B cell (primary cell): ENCODE measurements at regions not wholly inside any gene's neighbourhood (a gene's known extent, or its start where the extent isn't known, plus 50 kb on each side); places are given as distances from the start of the nearest gene placed in this dataset.

Experiments
- ATAC-seq: fragments of 200-7000 bp; cut with Tn5 transposase; one replicate; pipeline ENCODE4 v1.10.0; 2021; ENCODE audit warnings: low read depth, mild to moderate bottlenecking, moderate number of reproducible peaks, moderate library complexity
- CTCF ChIA-PET: fragments of 350-600 bp; sonication (Branson Sonifier 250); formaldehyde crosslinking; loops from one replicate; lab custom pipeline; 2021; ENCODE audit warnings: antibody characterized with exemption, inconsistent platforms; lab: Charles Lee
- POLR2A ChIA-PET: fragments of 350-600 bp; sonication (Branson Sonifier 250); formaldehyde crosslinking; loops from one replicate; lab custom pipeline; 2021; ENCODE audit warnings: antibody characterized with exemption; lab: Charles Lee
- DNase-seq: peaks from one replicate; pipeline ENCODE4 v3.0.0; 2013
- H2AFZ ChIP-seq: 2 replicates; pipeline ENCODE4 v1.6.1; 2012; ENCODE audit warnings: mild to moderate bottlenecking, low read depth, low read length; ENCODE audit not compliant: insufficient read depth, poor library complexity, severe bottlenecking
- H3K27ac ChIP-seq, 2 donors: 1 replicate in 1 of 2; 2 replicates in 1 of 2; pipeline ENCODE4 v1.5.1; 2012 to 2013; ENCODE audit warnings: low read length in 2 of 2, mild to moderate bottlenecking in 2 of 2, moderate library complexity in 1 of 2
- H3K27me3 ChIP-seq, 4 experiments: fragments of 200-600 bp in 1 of 4; sonication (generic) in 1 of 4; replicated peaks in 1 of 4; 1 replicate in 2 of 4; 2 replicates in 2 of 4; pipeline versions ENCODE4 v1.6.1 to v1.7.0; 2013 to 2016; ENCODE audit warnings: low read length in 3 of 4, mild to moderate bottlenecking in 2 of 4, mixed read lengths in 1 of 4, moderate library complexity in 1 of 4; ENCODE audit not compliant: insufficient read depth in 4 of 4, control insufficient read depth in 3 of 4; ENCODE audit errors: control extremely low read depth in 1 of 4
- H3K36me3 ChIP-seq, 2 experiments: replicated peaks in 1 of 2; 1 replicate in 1 of 2; 2 replicates in 1 of 2; pipeline versions ENCODE4 v1.6.1 to v1.7.1; 2013; ENCODE audit warnings: low read length in 1 of 2; ENCODE audit not compliant: insufficient read depth in 2 of 2, control insufficient read depth in 1 of 2; ENCODE audit errors: control extremely low read depth in 1 of 2, extremely low read depth in 1 of 2
- H3K4me1 ChIP-seq, 2 donors: fragments of 200-600 bp in 1 of 2; sonication (generic) in 1 of 2; 1 replicate in 1 of 2; 2 replicates in 1 of 2; pipeline versions ENCODE4 v1.5.1 to v1.6.1; 2013 to 2017; ENCODE audit warnings: low read length in 2 of 2; ENCODE audit not compliant: control insufficient read depth in 2 of 2, insufficient read depth in 2 of 2
- H3K4me2 ChIP-seq: replicated peaks from 2 replicates; pipeline ENCODE3; 2012; ENCODE audit warnings: mild to moderate bottlenecking, low read depth, low read length; ENCODE audit not compliant: poor library complexity, severe bottlenecking
- H3K4me3 ChIP-seq, 5 experiments: fragments of 200-600 bp in 1 of 5; sonication (generic) in 1 of 5; 1 replicate in 3 of 5; 2 replicates in 2 of 5; pipeline versions ENCODE4 v1.5.1 to v1.7.0; 2011 to 2016; ENCODE audit warnings: low read length in 4 of 5, mild to moderate bottlenecking in 4 of 5, low read depth in 2 of 5, control low read depth in 1 of 5, moderate library complexity in 1 of 5; ENCODE audit not compliant: insufficient read depth in 1 of 5; ENCODE audit errors: control extremely low read depth in 1 of 5, extremely low read depth in 1 of 5
- H3K79me2 ChIP-seq: fragments of 200-600 bp; sonication (generic); one replicate; pipeline ENCODE4 v1.6.0; 2016; ENCODE audit warnings: low read length; ENCODE audit not compliant: control insufficient read depth, insufficient read depth
- H3K9ac ChIP-seq: fragments of 200-600 bp; sonication (generic); 2 replicates; pipeline ENCODE4 v1.6.1; 2017; ENCODE audit warnings: mild to moderate bottlenecking, low read length, moderate library complexity
- H3K9me3 ChIP-seq, 3 donors: one replicate each; pipeline versions ENCODE4 v1.6.1 to v1.7.1; 2013; ENCODE audit warnings: low read length in 2 of 3; ENCODE audit not compliant: control insufficient read depth in 2 of 3, insufficient read depth in 1 of 3; ENCODE audit errors: control extremely low read depth in 1 of 3
- H4K20me1 ChIP-seq: 2 replicates; pipeline ENCODE4 v1.6.0; 2012; ENCODE audit warnings: mild to moderate bottlenecking, low read length; ENCODE audit not compliant: insufficient read depth, control insufficient read depth, poor library complexity, severe bottlenecking
- H3K27ac Mint-ChIP-seq: one replicate; pipeline ENCODE4 v1.8.0; 2021; ENCODE audit warnings: mixed read lengths
- H3K27me3 Mint-ChIP-seq: one replicate; pipeline ENCODE4 v1.8.0; 2021; ENCODE audit warnings: mixed read lengths
- H3K4me1 Mint-ChIP-seq: one replicate; pipeline ENCODE4 v1.8.0; 2021; ENCODE audit warnings: mixed read lengths
- H3K4me3 Mint-ChIP-seq: one replicate; pipeline ENCODE4 v1.8.0; 2021; ENCODE audit warnings: mixed read lengths
- H3K9me3 Mint-ChIP-seq: one replicate; pipeline ENCODE4 v1.8.0; 2022; ENCODE audit warnings: mixed read lengths; ENCODE audit not compliant: insufficient read depth
- EZH2 ChIP-seq: IDR thresholded peaks from 2 replicates; pipeline ENCODE4 v1.6.1; 2012; ENCODE audit warnings: borderline replicate concordance, low read depth, mild to moderate bottlenecking, moderate library complexity, low read length; ENCODE audit not compliant: insufficient read depth, poor library complexity, severe bottlenecking
- WGBS: methylation state at CpG from one replicate; pipeline ENCODE4 v1.1.5; 2013; ENCODE audit warnings: missing lambda C conversion rate; ENCODE audit not compliant: insufficient coverage; 5-methylcytosine and 5-hydroxymethylcytosine counted together
- intact Hi-C: fragments of 100-400 bp; cut with micrococcal nuclease; formaldehyde crosslinking; loops from one replicate; pipeline ENCODE4 v1.10.0; 2022
- TF ChIP-seq, protein P1 (sequence below): fragments of 200-600 bp; IDR thresholded peaks from one replicate; pipeline ENCODE4 v1.8.0; 2022; ENCODE audit warnings: antibody characterized with exemption, mild to moderate bottlenecking

GRCh38 chr2:53051157-53051556 lies 716.4 kb upstream of the CHAC2 start:
- DNase-seq = no peak
- no peak overlapping the region for H2AFZ ChIP-seq
- no peaks in the 10 kb centered on the region for H3K27me3 ChIP-seq
- no peak overlapping the region for H3K4me3 ChIP-seq
- H3K4me3 Mint-ChIP-seq = no peak overlapping the region
- no peak overlapping the region for H3K27ac Mint-ChIP-seq
- no peak for ATAC-seq
- no peak overlapping the region for H3K9ac ChIP-seq
- no peaks in the 10 kb centered on the region for H3K36me3 ChIP-seq
- CTCF ChIA-PET = no interaction called here
- no peaks in the 10 kb centered on the region for H3K9me3 ChIP-seq
- H3K79me2 ChIP-seq = no peaks in the 10 kb centered on the region
- H3K4me2 ChIP-seq = no peak overlapping the region
- H3K4me1 Mint-ChIP-seq = no peaks in the 10 kb centered on the region
- H3K27ac ChIP-seq = no peak overlapping the region
- H4K20me1 ChIP-seq = no peaks in the 10 kb centered on the region
- no peaks in the 10 kb centered on the region for H3K4me1 ChIP-seq
- no peaks in the 10 kb centered on the region for H3K27me3 Mint-ChIP-seq
- TF ChIP-seq, protein P1, sequence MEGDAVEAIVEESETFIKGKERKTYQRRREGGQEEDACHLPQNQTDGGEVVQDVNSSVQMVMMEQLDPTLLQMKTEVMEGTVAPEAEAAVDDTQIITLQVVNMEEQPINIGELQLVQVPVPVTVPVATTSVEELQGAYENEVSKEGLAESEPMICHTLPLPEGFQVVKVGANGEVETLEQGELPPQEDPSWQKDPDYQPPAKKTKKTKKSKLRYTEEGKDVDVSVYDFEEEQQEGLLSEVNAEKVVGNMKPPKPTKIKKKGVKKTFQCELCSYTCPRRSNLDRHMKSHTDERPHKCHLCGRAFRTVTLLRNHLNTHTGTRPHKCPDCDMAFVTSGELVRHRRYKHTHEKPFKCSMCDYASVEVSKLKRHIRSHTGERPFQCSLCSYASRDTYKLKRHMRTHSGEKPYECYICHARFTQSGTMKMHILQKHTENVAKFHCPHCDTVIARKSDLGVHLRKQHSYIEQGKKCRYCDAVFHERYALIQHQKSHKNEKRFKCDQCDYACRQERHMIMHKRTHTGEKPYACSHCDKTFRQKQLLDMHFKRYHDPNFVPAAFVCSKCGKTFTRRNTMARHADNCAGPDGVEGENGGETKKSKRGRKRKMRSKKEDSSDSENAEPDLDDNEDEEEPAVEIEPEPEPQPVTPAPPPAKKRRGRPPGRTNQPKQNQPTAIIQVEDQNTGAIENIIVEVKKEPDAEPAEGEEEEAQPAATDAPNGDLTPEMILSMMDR = no peak
- no peak for TF ChIP-seq EZH2
- intact Hi-C loops = no loop called here
- peaks cover 2% of the 10 kb centered on the region for H3K9me3 Mint-ChIP-seq
- POLR2A ChIA-PET = no interaction called here

GRCh38 chr2:53040536-53041229 lies 726.9 kb upstream of the CHAC2 start:
- H3K27me3 ChIP-seq = no peaks in the 10 kb centered on the region
- H3K36me3 ChIP-seq = no peaks in the 10 kb centered on the region
- no peak for TF ChIP-seq EZH2
- TF ChIP-seq, protein P1 = no peak
- H3K9ac ChIP-seq = no peak overlapping the region
- H3K27ac ChIP-seq = no peak overlapping the region
- no peak overlapping the region for H3K4me3 ChIP-seq
- ATAC-seq (no peak), DNase-seq (no peak)
- Mint-ChIP-seq H3K4me3 (no peak overlapping the region), H3K4me1 (no peaks in the 10 kb centered on the region), H3K27ac (no peak overlapping the region), H3K9me3 (peaks cover 2% of the 10 kb centered on the region), H3K27me3 (no peaks in the 10 kb centered on the region)
- ChIA-PET CTCF (no interaction called here), POLR2A (no interaction called here)
- H3K9me3 ChIP-seq = no peaks in the 10 kb centered on the region
- H4K20me1 ChIP-seq = no peaks in the 10 kb centered on the region
- no peak overlapping the region for H2AFZ ChIP-seq
- no peak overlapping the region for H3K4me2 ChIP-seq
- intact Hi-C loops = no loop called here
- 57% methylated on average over 1 of the region's 4 CpGs for WGBS
- H3K4me1 ChIP-seq = no peaks in the 10 kb centered on the region
- no peaks in the 10 kb centered on the region for H3K79me2 ChIP-seq
